HEK293 (cell line): ENCODE measurements at regions not wholly inside any gene's neighbourhood (a gene's known extent, or its start where the extent isn't known, plus 50 kb on each side); places are given as distances from the start of the nearest gene placed in this dataset.

ENCODE experiments used
- CTCF ChIA-PET: fragments of 350-600 bp; formaldehyde crosslinking; extraction: SDS; loops from one replicate; lab custom pipeline; 2021; ENCODE audit warnings: antibody characterized with exemption; lab: Yijun Ruan, JAX
- POLR2A ChIA-PET: fragments of 300-600 bp; formaldehyde crosslinking; extraction: SDS; loops from one replicate; lab custom pipeline; 2020; ENCODE audit warnings: antibody characterized with exemption, inconsistent platforms; lab: Yijun Ruan, JAX
- H3K27ac ChIP-seq: fragments of 200-500 bp; sonication (Bioruptor generic); 2 replicates; pipeline ENCODE4 v1.5.1; 2014; ENCODE audit warnings: low read depth, low read length, control low read depth, inconsistent platforms; ENCODE audit errors: extremely low read depth
- H3K36me3 ChIP-seq, 2 experiments: fragments of 200-500 bp in 1 of 2; sonication (Bioruptor generic) in 1 of 2; 1 replicate in 1 of 2; 2 replicates in 1 of 2; pipeline ENCODE4 v1.5.1; 2014 to 2017; ENCODE audit warnings: inconsistent platforms in 2 of 2, low read length in 2 of 2; ENCODE audit not compliant: control insufficient read depth in 2 of 2, insufficient read depth in 1 of 2
- H3K4me1 ChIP-seq: fragments of 200-500 bp; sonication (Bioruptor generic); 2 replicates; pipeline ENCODE4 v1.5.1; 2014; ENCODE audit warnings: mild to moderate bottlenecking, low read length, inconsistent platforms; ENCODE audit not compliant: control insufficient read depth, insufficient read depth
- H3K4me3 ChIP-seq: 2 replicates; pipeline ENCODE4 v1.5.1; 2011; ENCODE audit warnings: low read depth, mild to moderate bottlenecking, control low read depth, low read length, moderate library complexity
- H3K9me3 ChIP-seq: fragments of 200-500 bp; sonication (Bioruptor generic); 2 replicates; pipeline ENCODE4 v1.5.1; 2014; ENCODE audit warnings: low read depth, low read length, inconsistent platforms; ENCODE audit not compliant: control insufficient read depth, insufficient read depth
- GLI4 ChIP-seq: fragments of 450-650 bp; formaldehyde crosslinking; IDR thresholded peaks from 2 replicates; pipeline ENCODE4 v1.5.1; 2016; ENCODE audit warnings: missing biosample characterization, missing genetic modification characterization
- KLF16 ChIP-seq: fragments of 450-650 bp; formaldehyde crosslinking; IDR thresholded peaks from 2 replicates; pipeline ENCODE4 v1.5.1; 2017; ENCODE audit warnings: missing biosample characterization, missing genetic modification characterization
- SP3 ChIP-seq: fragments of 450-650 bp; formaldehyde crosslinking; IDR thresholded peaks from 2 replicates; pipeline ENCODE4 v1.5.1; 2016; ENCODE audit warnings: missing biosample characterization, missing genetic modification characterization
- ZFP37 ChIP-seq: fragments of 450-650 bp; formaldehyde crosslinking; IDR thresholded peaks from 2 replicates; pipeline ENCODE4 v1.5.1; 2016; ENCODE audit warnings: missing biosample characterization, missing genetic modification characterization
- ZFP41 ChIP-seq: fragments of 450-650 bp; formaldehyde crosslinking; IDR thresholded peaks from 2 replicates; pipeline ENCODE4 v1.5.1; 2016; ENCODE audit warnings: missing biosample characterization, missing genetic modification characterization, borderline replicate concordance
- ZNF214 ChIP-seq: fragments of 450-650 bp; formaldehyde crosslinking; IDR thresholded peaks from 2 replicates; pipeline ENCODE4 v1.5.1; 2017; ENCODE audit warnings: missing biosample characterization, mild to moderate bottlenecking, missing genetic modification characterization, borderline replicate concordance
- ZNF239 ChIP-seq: fragments of 450-650 bp; formaldehyde crosslinking; IDR thresholded peaks from 2 replicates; pipeline ENCODE4 v1.5.1; 2016; ENCODE audit warnings: missing biosample characterization, missing genetic modification characterization
- ZNF610 ChIP-seq: fragments of 450-650 bp; formaldehyde crosslinking; IDR thresholded peaks from 2 replicates; pipeline ENCODE4 v1.5.1; 2016; ENCODE audit warnings: missing biosample characterization, missing genetic modification characterization, borderline replicate concordance
- ZNF830 ChIP-seq: fragments of 450-650 bp; IDR thresholded peaks from 2 replicates; pipeline ENCODE4 v1.5.0; 2018; ENCODE audit warnings: missing biosample characterization, missing genetic modification characterization, low read depth, mild to moderate bottlenecking, moderate library complexity
- TF ChIP-seq, protein P1 (sequence below): fragments of 450-650 bp; formaldehyde crosslinking; IDR thresholded peaks from 2 replicates; pipeline ENCODE4 v1.5.1; 2016; ENCODE audit warnings: missing biosample characterization, missing genetic modification characterization, borderline replicate concordance
- TF ChIP-seq, protein P2 (sequence below): fragments of 450-650 bp; formaldehyde crosslinking; IDR thresholded peaks from 2 replicates; pipeline ENCODE4 v1.5.1; 2016; ENCODE audit warnings: missing biosample characterization, missing genetic modification characterization
- TF ChIP-seq, protein P3 (sequence below): fragments of 450-650 bp; formaldehyde crosslinking; IDR thresholded peaks from 2 replicates; pipeline ENCODE4 v1.5.1; 2016; ENCODE audit warnings: missing biosample characterization, missing genetic modification characterization, low read depth
- TF ChIP-seq, protein P4 (sequence below): fragments of 450-650 bp; formaldehyde crosslinking; IDR thresholded peaks from 2 replicates; pipeline ENCODE4 v1.5.1; 2016; ENCODE audit warnings: missing biosample characterization, missing genetic modification characterization
- TF ChIP-seq, protein P5 (sequence below): fragments of 450-650 bp; formaldehyde crosslinking; IDR thresholded peaks from 2 replicates; pipeline ENCODE4 v1.5.1; 2016; ENCODE audit warnings: missing biosample characterization, missing genetic modification characterization
- TF ChIP-seq, protein P6 (sequence below): fragments of 450-650 bp; formaldehyde crosslinking; IDR thresholded peaks from 2 replicates; pipeline ENCODE4 v1.5.1; 2016; ENCODE audit warnings: missing biosample characterization, missing genetic modification characterization

DNA sequence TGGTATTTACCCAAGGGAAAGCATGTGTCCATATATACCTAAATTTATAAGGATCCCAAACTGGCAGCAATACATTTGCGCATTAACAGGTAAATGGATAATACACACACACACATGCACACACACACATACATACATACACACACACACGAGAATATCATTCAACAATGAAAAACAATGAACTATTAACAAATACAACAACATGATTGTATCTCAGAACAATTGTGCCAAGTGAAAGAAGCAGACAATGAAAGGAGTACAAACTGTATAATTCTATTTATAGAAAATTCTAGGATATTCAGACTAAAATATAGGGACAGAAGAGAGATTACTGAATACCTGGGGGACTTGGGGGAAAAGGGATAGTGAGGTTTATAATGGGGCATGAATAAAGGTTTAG lies 323.0 kb downstream of the KCNJ2 start:
- ChIA-PET CTCF (no interaction called here), POLR2A (no interaction called here)
- Histone ChIP-seq H3K9me3 (no peaks in the 10 kb centered on the region), H3K36me3 (no peaks in the 10 kb centered on the region), H3K4me3 (no peak overlapping the region), H3K27ac (no peak overlapping the region), H3K4me1 (no peaks in the 10 kb centered on the region)
- TF ChIP-seq, protein P1, sequence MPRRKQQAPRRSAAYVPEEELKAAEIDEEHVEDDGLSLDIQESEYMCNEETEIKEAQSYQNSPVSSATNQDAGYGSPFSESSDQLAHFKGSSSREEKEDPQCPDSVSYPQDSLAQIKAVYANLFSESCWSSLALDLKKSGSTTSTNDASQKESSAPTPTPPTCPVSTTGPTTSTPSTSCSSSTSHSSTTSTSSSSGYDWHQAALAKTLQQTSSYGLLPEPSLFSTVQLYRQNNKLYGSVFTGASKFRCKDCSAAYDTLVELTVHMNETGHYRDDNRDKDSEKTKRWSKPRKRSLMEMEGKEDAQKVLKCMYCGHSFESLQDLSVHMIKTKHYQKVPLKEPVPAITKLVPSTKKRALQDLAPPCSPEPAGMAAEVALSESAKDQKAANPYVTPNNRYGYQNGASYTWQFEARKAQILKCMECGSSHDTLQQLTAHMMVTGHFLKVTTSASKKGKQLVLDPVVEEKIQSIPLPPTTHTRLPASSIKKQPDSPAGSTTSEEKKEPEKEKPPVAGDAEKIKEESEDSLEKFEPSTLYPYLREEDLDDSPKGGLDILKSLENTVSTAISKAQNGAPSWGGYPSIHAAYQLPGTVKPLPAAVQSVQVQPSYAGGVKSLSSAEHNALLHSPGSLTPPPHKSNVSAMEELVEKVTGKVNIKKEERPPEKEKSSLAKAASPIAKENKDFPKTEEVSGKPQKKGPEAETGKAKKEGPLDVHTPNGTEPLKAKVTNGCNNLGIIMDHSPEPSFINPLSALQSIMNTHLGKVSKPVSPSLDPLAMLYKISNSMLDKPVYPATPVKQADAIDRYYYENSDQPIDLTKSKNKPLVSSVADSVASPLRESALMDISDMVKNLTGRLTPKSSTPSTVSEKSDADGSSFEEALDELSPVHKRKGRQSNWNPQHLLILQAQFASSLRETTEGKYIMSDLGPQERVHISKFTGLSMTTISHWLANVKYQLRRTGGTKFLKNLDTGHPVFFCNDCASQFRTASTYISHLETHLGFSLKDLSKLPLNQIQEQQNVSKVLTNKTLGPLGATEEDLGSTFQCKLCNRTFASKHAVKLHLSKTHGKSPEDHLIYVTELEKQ (tag by site-specific recombination) = no peak
- no peak for TF ChIP-seq ZFP37 (tag by site-specific recombination)
- no peak for TF ChIP-seq ZFP41 (tag by site-specific recombination)
- no peak for TF ChIP-seq ZNF239 (tag by site-specific recombination)
- TF ChIP-seq, protein P2, sequence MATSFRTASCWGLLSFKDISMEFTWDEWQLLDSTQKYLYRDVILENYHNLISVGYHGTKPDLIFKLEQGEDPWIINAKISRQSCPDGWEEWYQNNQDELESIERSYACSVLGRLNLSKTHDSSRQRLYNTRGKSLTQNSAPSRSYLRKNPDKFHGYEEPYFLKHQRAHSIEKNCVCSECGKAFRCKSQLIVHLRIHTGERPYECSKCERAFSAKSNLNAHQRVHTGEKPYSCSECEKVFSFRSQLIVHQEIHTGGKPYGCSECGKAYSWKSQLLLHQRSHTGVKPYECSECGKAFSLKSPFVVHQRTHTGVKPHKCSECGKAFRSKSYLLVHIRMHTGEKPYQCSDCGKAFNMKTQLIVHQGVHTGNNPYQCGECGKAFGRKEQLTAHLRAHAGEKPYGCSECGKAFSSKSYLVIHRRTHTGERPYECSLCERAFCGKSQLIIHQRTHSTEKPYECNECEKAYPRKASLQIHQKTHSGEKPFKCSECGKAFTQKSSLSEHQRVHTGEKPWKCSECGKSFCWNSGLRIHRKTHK (tag by site-specific recombination) = no peak
- no peak for TF ChIP-seq SP3 (tag by site-specific recombination)
- TF ChIP-seq, protein P3, sequence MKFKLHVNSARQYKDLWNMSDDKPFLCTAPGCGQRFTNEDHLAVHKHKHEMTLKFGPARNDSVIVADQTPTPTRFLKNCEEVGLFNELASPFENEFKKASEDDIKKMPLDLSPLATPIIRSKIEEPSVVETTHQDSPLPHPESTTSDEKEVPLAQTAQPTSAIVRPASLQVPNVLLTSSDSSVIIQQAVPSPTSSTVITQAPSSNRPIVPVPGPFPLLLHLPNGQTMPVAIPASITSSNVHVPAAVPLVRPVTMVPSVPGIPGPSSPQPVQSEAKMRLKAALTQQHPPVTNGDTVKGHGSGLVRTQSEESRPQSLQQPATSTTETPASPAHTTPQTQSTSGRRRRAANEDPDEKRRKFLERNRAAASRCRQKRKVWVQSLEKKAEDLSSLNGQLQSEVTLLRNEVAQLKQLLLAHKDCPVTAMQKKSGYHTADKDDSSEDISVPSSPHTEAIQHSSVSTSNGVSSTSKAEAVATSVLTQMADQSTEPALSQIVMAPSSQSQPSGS (tag by site-specific recombination) = no peak
- no peak for TF ChIP-seq GLI4 (tag by site-specific recombination)
- TF ChIP-seq KLF16 (tag by site-specific recombination) = no peak
- TF ChIP-seq, protein P4, sequence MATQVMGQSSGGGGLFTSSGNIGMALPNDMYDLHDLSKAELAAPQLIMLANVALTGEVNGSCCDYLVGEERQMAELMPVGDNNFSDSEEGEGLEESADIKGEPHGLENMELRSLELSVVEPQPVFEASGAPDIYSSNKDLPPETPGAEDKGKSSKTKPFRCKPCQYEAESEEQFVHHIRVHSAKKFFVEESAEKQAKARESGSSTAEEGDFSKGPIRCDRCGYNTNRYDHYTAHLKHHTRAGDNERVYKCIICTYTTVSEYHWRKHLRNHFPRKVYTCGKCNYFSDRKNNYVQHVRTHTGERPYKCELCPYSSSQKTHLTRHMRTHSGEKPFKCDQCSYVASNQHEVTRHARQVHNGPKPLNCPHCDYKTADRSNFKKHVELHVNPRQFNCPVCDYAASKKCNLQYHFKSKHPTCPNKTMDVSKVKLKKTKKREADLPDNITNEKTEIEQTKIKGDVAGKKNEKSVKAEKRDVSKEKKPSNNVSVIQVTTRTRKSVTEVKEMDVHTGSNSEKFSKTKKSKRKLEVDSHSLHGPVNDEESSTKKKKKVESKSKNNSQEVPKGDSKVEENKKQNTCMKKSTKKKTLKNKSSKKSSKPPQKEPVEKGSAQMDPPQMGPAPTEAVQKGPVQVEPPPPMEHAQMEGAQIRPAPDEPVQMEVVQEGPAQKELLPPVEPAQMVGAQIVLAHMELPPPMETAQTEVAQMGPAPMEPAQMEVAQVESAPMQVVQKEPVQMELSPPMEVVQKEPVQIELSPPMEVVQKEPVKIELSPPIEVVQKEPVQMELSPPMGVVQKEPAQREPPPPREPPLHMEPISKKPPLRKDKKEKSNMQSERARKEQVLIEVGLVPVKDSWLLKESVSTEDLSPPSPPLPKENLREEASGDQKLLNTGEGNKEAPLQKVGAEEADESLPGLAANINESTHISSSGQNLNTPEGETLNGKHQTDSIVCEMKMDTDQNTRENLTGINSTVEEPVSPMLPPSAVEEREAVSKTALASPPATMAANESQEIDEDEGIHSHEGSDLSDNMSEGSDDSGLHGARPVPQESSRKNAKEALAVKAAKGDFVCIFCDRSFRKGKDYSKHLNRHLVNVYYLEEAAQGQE (tag by site-specific recombination) = no peak
- TF ChIP-seq ZNF830 (tag by site-specific recombination) = no peak

DNA sequence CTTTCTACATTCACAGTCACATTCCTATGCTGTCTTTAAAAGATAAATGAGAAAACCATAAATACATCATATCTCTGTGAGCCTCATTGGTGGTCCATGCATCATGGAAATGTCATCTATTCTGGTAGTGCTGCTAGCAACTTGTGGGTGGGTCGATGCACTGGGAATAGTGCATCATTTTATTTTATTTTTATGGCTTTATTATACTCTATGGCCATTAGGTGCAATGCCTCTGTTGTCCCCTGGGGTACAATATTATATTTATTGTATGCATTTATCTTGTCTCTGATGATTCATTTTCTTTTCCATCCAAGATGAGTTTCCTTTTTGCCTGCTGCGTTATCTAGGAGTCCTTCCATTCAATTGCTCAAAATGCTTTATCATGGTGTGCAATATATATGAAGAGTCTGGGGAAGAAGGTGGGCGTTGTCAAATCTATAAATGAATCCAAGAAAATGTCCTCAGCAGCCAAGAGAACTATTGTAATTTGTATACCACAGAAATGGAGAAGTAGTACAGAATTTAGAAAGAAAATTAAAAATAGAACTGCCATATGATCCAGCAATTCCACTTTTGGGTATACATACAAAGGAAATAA lies 324.0 kb downstream of the KCNJ2 start:
- Histone ChIP-seq H3K36me3 (no peaks in the 10 kb centered on the region), H3K4me1 (no peaks in the 10 kb centered on the region), H3K27ac (no peak overlapping the region), H3K9me3 (no peaks in the 10 kb centered on the region), H3K4me3 (no peak overlapping the region)
- CTCF ChIA-PET = no interaction called here
- TF ChIP-seq, protein P5, sequence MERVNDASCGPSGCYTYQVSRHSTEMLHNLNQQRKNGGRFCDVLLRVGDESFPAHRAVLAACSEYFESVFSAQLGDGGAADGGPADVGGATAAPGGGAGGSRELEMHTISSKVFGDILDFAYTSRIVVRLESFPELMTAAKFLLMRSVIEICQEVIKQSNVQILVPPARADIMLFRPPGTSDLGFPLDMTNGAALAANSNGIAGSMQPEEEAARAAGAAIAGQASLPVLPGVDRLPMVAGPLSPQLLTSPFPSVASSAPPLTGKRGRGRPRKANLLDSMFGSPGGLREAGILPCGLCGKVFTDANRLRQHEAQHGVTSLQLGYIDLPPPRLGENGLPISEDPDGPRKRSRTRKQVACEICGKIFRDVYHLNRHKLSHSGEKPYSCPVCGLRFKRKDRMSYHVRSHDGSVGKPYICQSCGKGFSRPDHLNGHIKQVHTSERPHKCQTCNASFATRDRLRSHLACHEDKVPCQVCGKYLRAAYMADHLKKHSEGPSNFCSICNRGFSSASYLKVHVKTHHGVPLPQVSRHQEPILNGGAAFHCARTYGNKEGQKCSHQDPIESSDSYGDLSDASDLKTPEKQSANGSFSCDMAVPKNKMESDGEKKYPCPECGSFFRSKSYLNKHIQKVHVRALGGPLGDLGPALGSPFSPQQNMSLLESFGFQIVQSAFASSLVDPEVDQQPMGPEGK (tag by site-specific recombination) = no peak
- TF ChIP-seq ZNF214 (tag by site-specific recombination) = no peak
- TF ChIP-seq, protein P6, sequence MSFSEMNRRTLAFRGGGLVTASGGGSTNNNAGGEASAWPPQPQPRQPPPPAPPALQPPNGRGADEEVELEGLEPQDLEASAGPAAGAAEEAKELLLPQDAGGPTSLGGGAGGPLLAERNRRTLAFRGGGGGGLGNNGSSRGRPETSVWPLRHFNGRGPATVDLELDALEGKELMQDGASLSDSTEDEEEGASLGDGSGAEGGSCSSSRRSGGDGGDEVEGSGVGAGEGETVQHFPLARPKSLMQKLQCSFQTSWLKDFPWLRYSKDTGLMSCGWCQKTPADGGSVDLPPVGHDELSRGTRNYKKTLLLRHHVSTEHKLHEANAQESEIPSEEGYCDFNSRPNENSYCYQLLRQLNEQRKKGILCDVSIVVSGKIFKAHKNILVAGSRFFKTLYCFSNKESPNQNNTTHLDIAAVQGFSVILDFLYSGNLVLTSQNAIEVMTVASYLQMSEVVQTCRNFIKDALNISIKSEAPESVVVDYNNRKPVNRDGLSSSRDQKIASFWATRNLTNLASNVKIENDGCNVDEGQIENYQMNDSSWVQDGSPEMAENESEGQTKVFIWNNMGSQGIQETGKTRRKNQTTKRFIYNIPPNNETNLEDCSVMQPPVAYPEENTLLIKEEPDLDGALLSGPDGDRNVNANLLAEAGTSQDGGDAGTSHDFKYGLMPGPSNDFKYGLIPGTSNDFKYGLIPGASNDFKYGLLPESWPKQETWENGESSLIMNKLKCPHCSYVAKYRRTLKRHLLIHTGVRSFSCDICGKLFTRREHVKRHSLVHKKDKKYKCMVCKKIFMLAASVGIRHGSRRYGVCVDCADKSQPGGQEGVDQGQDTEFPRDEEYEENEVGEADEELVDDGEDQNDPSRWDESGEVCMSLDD (tag by site-specific recombination) = no peak
- TF ChIP-seq ZNF610 (tag by site-specific recombination) = no peak
- POLR2A ChIA-PET = no interaction called here
